Activated T-helper 2 cell treated with anti-CD3 and anti-CD28 coated beads, Interferon-gamma antibody, Interleukin-2, Interleukin-4, amounts not matched to agents 10 μg/mL and 5 μg/mL and 100 μg/mL, durations not matched to agents 14 hours and 24 hours and 36 hours (primary cell): ENCODE measurements at regions not wholly inside any gene's neighbourhood (a gene's known extent, or its start where the extent isn't known, plus 50 kb on each side); places are given as distances from the start of the nearest gene placed in this dataset.

Experiments
- DNase-seq: peaks from one replicate; pipeline ENCODE4 v3.0.0; 2021; ENCODE audit warnings: low spot score
- H3K27ac Mint-ChIP-seq: one replicate; pipeline ENCODE4 v1.8.0; 2021; ENCODE audit warnings: mixed read lengths
- H3K27me3 Mint-ChIP-seq: one replicate; pipeline ENCODE4 v1.8.0; 2021; ENCODE audit warnings: low read depth, mixed read lengths
- H3K36me3 Mint-ChIP-seq: one replicate; pipeline ENCODE4 v1.8.0; 2021; ENCODE audit warnings: low read depth, mixed read lengths
- H3K4me1 Mint-ChIP-seq: one replicate; pipeline ENCODE4 v1.8.0; 2021; ENCODE audit warnings: low read depth, mixed read lengths
- H3K4me3 Mint-ChIP-seq: one replicate; pipeline ENCODE4 v1.8.0; 2021; ENCODE audit warnings: low read depth, mild to moderate bottlenecking, moderate library complexity, mixed read lengths
- H3K9me3 Mint-ChIP-seq: one replicate; pipeline ENCODE4 v1.8.0; 2021; ENCODE audit warnings: mixed read lengths
- intact Hi-C: fragments of 100-400 bp; cut with micrococcal nuclease; formaldehyde crosslinking; loops from one replicate; pipeline ENCODE4 v1.15.1; 2023

DNA sequence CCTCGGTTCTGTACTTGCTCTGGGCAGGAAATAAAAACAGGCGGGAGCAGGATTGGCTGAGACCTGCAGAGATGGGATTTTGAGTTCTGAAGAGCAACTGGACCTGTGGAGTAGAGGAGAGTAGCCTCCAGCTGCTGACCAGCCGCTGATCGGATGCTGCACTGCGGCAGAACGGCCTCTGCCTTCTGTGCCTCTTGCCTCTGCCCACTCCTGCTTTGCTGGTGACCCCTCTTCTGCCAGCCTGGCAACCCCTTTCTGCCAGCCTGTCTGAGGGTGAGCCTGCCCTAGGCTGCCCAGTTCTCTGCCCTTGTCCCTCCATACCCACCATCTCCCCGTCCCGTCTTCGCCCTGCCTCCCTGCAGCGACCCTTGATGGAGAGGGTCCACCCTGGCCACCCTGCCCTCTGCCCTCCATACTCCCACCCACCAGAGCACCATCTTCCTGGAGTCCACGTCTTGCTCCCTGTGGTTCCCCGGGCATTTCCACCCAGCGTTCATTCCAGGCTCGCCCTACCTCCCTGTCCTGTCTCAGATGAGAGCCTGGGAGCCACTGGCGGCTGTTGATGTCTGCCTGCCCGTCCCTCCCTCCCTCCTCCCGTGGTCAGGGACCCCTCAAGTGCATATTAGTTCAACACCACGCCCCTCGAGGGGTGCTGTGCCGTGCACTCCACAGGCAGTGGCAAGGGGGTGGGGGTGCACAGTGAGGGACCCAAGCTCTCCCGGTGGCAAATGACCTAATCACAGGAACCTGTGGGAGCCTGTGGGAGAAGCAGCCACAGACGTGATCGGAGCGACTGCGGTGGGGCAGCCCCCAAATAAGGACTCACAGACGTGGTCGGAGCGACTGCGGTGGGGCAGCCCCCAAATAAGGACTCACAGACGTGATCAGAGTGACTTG, 863.3 kb downstream of the TBC1D22A start:
- no peak overlapping the region for H3K4me3 Mint-ChIP-seq
- no peaks in the 10 kb centered on the region for H3K4me1 Mint-ChIP-seq
- intact Hi-C loops = no loop called here
- no peaks in the 10 kb centered on the region for H3K36me3 Mint-ChIP-seq
- no peak for DNase-seq
- no peak overlapping the region for H3K27ac Mint-ChIP-seq
- H3K9me3 Mint-ChIP-seq = no peaks in the 10 kb centered on the region
- H3K27me3 Mint-ChIP-seq = no peaks in the 10 kb centered on the region

DNA sequence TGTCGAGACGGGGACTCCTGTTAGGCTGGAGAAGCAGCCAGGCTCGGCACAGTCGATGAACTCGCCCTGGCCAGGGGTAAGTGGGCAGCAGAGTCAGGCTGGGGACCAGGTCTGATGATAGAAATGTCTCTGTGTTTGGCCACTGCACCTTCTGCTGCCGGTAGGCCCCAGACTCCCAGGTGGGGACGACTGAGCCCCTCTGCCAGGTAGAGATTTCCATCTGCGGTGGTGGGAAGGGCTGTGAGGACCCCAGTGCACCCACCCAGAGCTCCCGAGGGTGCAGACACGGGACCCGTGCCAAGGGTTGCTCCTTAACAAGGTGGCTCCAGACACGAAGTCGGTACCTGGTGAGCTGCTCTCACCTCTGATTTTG, 862.5 kb downstream of the TBC1D22A start:
- no peaks in the 10 kb centered on the region for H3K9me3 Mint-ChIP-seq
- H3K27me3 Mint-ChIP-seq = no peaks in the 10 kb centered on the region
- no peak for DNase-seq
- H3K36me3 Mint-ChIP-seq = no peaks in the 10 kb centered on the region
- no peak overlapping the region for H3K4me3 Mint-ChIP-seq
- H3K27ac Mint-ChIP-seq = no peak overlapping the region
- intact Hi-C loops = no loop called here
- H3K4me1 Mint-ChIP-seq = no peaks in the 10 kb centered on the region

DNA sequence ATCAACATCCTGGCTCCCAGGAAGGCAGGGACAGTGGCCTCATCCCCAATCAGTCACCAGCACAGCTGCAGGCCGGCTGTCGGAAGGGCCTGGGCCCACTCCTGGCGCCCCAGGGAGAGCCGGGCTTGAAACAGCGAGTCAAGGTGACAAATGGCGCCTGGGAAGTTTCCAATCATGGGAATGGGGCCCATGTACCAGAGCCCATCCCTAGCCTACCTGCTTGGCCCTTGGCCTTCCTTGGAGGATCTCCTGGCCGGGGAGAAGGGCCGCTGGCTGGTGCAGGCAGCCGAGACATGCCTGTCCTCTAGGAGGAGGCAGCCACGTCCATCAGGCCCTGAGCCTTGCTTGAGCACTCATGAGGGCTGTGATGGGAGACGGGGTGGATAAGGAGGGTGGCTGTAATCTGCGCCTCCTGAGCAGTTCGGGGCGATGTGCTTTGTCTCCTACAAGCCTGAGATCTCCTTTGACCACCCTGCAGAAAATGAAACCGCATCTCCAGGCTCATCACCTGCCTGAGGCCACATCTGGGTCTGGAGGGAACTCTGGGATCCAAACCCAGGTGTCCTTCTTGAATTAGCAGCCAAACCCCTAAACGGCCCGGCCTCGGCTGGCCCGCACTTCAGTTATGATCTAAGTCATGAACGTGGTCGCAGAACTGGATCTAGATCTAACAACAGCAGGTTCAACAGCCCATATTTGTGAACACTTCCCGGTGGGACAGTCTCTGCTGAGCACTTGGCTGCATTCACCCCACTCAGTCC, 862.0 kb downstream of the TBC1D22A start:
- no peak overlapping the region for H3K27ac Mint-ChIP-seq
- H3K4me1 Mint-ChIP-seq = no peaks in the 10 kb centered on the region
- H3K36me3 Mint-ChIP-seq = no peaks in the 10 kb centered on the region
- no peak for DNase-seq
- no peaks in the 10 kb centered on the region for H3K9me3 Mint-ChIP-seq
- H3K27me3 Mint-ChIP-seq = no peaks in the 10 kb centered on the region
- no peak overlapping the region for H3K4me3 Mint-ChIP-seq
- intact Hi-C loops = no loop called here

DNA sequence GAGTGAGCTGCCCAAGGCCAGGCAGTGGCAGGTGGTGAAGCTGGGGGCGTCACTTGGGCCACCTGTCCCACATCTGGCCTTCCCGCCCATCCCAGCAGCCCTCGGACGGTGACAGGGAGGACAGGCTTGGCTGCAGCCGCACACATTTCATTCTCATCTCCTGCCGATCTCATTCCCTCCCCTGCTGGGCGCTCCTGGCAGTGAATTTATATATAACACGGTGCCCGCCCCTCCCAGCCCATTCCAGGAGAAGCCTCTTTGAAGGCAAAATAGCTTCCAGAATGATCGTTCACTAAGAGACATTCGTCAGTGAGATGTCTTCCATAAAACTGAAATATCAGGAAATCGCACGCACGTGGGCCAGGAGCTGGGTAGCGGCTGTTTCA, 861.3 kb downstream of the TBC1D22A start:
- intact Hi-C loops = no loop called here
- no peak overlapping the region for H3K27ac Mint-ChIP-seq
- no peak overlapping the region for H3K4me3 Mint-ChIP-seq
- DNase-seq = no peak
- H3K36me3 Mint-ChIP-seq = no peaks in the 10 kb centered on the region
- no peaks in the 10 kb centered on the region for H3K4me1 Mint-ChIP-seq
- H3K9me3 Mint-ChIP-seq = no peaks in the 10 kb centered on the region
- no peaks in the 10 kb centered on the region for H3K27me3 Mint-ChIP-seq

DNA sequence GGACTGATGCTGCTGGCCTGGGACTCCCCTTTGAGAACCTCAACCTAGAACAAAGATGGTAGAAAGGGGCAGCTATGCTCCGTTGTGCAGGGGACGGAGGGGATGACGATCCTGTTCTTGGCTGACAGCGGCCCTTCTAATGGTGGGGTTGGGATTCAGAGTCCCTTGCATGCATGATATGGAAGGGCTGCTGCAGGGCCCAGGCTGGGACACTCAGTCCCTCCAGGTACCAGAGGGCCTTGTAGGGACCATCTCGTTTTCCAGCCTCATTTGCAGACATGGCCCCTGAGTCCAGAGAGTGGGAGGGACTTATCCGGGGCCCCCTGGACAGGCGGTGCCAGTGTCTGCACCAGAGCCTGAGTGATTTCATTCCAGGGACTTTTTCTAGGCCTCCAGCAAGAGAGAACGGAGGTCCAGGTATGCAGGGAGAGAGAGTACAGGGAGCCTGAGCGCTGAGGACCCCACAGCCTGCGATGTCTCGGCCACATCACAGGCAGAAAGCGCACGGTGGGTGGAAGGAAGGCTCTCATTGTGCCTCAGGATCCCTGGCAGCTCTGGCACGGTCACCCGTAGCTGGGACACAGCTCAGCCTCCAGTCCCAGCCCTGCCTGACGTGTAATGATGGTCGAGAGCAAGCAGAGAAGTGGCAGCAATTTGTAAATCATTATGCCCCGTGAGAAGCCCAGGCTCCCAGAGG, 860.8 kb downstream of the TBC1D22A start:
- intact Hi-C loops = no loop called here
- no peak overlapping the region for H3K27ac Mint-ChIP-seq

DNA sequence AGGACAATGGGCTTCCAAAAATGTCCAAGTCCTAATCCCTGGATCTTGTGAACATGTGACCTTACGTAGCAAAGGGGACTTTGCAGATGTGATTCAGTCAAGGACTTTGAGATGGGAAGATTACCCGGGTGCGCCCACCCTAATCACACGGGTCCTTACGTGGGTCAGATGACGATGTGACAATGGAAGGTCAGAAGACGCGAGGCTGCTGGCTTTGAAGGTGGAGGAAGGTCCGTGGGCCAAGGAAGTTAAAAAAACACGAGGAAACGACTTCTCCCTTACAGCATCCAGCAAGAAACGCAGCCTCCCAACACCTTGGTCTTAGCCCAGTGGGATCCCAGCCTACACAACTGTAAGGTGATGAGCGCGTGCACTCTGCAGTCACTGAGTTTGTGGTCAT, 860.1 kb downstream of the TBC1D22A start:
- Mint-ChIP-seq H3K27ac (no peak overlapping the region), H3K36me3 (no peaks in the 10 kb centered on the region), H3K9me3 (no peaks in the 10 kb centered on the region), H3K4me3 (no peak overlapping the region), H3K27me3 (no peaks in the 10 kb centered on the region), H3K4me1 (no peaks in the 10 kb centered on the region)
- DNase-seq = no peak
- intact Hi-C loops = no loop called here

More for the DNA sequence above, 860.8 kb downstream of the TBC1D22A start:
- no peak for DNase-seq
- Mint-ChIP-seq H3K4me1 (no peaks in the 10 kb centered on the region), H3K4me3 (no peak overlapping the region), H3K9me3 (no peaks in the 10 kb centered on the region), H3K27me3 (no peaks in the 10 kb centered on the region), H3K36me3 (no peaks in the 10 kb centered on the region)

DNA sequence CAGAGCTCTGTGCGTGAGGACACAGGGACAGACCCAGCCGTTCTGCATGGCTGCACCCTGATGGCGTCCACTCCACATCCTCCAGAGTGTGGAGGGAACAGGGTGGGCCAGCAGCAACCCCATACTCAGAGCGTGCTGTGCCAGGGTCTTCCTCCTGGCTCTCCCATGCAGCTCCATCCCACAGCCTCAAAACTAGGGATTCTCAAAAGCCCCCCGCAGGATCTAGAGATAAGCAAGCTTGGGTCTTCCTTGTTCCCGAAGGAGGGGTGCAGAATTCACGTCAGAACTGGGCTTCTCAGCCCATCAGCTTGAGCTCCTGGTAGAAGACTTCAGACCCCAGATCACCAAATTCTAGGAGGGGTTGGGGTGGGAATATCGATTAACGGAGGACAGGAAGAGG, 858.8 kb downstream of the TBC1D22A start:
- DNase-seq = no peak
- H3K9me3 Mint-ChIP-seq = no peaks in the 10 kb centered on the region
- H3K4me1 Mint-ChIP-seq = no peaks in the 10 kb centered on the region
- H3K27me3 Mint-ChIP-seq = no peaks in the 10 kb centered on the region
- H3K27ac Mint-ChIP-seq = no peak overlapping the region
- no peaks in the 10 kb centered on the region for H3K36me3 Mint-ChIP-seq
- H3K4me3 Mint-ChIP-seq = no peak overlapping the region
- intact Hi-C loops = no loop called here

DNA sequence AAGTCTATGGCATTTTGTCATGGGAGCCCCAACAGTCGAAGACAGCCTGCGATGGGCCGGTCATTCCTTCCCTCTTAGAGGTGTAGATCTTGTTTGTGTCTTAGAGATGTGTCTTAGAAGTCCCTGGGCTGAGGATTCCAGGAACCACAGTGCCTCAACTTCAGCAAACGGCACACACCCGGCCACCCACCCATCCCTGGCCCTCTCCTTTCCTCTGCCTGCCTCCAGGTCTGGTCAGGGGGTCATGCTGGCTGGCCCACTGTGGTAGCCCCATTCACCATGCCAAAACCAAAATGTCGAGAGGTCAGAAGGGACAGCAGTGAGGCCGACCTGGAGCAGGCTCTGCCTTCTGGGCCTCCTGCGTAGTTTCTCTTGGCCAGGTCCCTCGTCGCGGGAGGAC, 857.9 kb downstream of the TBC1D22A start:
- no peak for DNase-seq
- H3K27ac Mint-ChIP-seq = no peak overlapping the region
- no peaks in the 10 kb centered on the region for H3K4me1 Mint-ChIP-seq
- no peaks in the 10 kb centered on the region for H3K9me3 Mint-ChIP-seq
- no peak overlapping the region for H3K4me3 Mint-ChIP-seq
- intact Hi-C loops = no loop called here
- H3K36me3 Mint-ChIP-seq = no peaks in the 10 kb centered on the region
- H3K27me3 Mint-ChIP-seq = no peaks in the 10 kb centered on the region

DNA sequence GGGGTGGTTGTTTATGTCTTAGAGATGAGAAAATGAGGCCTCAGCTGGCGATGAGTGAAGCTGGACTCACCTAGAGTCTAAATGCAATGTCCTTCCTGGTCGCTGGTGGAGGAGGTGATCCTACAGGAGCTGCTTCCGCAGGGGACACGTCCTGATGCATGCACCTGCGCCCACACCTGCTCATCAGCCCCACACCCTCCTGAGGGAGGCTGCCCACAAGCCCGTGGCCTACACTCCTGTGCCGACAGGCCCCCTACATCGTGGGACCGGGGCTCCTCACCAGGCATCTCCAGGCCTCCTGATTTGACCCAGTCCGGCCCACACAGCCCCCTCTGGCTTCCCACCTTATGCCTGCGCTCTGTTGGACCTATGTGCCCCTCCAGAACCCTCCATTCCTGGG, 857.2 kb downstream of the TBC1D22A start:
- H3K27ac Mint-ChIP-seq = no peak overlapping the region
- intact Hi-C loops = no loop called here

DNA sequence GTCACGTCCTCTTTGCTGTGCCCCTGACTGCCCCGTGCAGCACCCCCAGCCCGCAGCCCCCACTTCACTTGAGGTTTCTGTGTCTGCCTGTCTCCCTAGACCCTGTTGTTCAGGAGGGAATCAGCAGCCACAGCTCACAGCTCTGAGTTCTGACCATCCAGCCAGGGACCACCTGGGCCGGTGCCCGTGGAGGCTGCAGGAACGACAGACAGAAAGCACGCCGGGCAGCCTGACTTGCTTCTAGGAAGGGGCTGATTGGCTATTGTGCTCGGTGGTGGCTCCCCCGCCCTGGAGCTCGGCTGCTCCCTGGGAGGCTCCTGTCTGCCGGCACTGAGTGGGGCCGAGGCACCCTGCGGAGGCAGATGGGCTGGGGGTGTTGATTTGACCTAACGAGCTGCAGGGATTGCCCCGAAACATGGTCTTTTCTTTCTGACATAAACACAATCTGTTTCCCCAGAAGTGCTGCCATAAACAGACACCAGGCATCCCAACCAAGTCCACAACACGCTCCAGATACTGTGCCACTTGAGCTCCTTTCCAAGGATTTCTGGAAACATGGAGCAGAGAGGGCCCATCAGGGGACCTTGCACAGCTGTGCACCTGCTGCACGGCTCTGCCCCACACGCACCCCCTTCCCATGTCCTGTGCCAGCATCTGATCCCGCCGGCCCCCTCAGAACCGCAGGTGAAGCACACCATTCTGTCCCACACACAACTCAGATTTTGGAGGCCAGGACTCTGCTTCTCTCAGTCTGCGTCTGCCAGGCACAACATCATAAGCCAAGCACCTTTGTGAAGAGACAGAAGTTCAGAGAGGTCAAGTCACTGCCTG, 855.9 kb downstream of the TBC1D22A start:
- no peaks in the 10 kb centered on the region for H3K4me1 Mint-ChIP-seq
- no peaks in the 10 kb centered on the region for H3K27me3 Mint-ChIP-seq
- H3K27ac Mint-ChIP-seq = no peak overlapping the region
- intact Hi-C loops = no loop called here
- no peaks in the 10 kb centered on the region for H3K36me3 Mint-ChIP-seq
- no peak overlapping the region for H3K4me3 Mint-ChIP-seq
- no peak for DNase-seq
- H3K9me3 Mint-ChIP-seq = no peaks in the 10 kb centered on the region

More for the DNA sequence above, 857.2 kb downstream of the TBC1D22A start:
- Mint-ChIP-seq H3K27me3 (no peaks in the 10 kb centered on the region), H3K36me3 (no peaks in the 10 kb centered on the region), H3K9me3 (no peaks in the 10 kb centered on the region), H3K4me1 (no peaks in the 10 kb centered on the region), H3K4me3 (no peak overlapping the region)
- DNase-seq = no peak

DNA sequence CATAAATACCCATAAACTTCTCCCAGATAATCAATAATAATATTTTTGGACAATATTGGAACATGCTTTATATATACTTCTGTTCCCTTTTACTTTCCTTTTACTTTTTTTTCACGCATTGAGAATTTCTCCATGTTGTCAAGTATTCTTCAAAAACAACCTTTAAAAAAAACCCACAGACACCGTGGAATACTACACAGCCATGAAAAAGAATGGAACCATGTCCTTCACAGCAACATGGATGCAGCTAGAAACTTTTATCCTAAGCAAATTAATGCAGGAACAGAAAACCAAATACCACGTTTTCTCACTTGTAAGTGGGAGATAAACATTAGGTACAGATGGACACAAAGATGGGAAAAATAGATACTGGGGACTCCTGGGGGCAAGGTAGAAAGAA, 854.7 kb downstream of the TBC1D22A start:
- no peak for DNase-seq
- Mint-ChIP-seq H3K4me1 (no peaks in the 10 kb centered on the region), H3K36me3 (no peaks in the 10 kb centered on the region), H3K27ac (no peak overlapping the region), H3K4me3 (no peak overlapping the region), H3K9me3 (no peaks in the 10 kb centered on the region), H3K27me3 (no peaks in the 10 kb centered on the region)
- intact Hi-C loops = no loop called here

DNA sequence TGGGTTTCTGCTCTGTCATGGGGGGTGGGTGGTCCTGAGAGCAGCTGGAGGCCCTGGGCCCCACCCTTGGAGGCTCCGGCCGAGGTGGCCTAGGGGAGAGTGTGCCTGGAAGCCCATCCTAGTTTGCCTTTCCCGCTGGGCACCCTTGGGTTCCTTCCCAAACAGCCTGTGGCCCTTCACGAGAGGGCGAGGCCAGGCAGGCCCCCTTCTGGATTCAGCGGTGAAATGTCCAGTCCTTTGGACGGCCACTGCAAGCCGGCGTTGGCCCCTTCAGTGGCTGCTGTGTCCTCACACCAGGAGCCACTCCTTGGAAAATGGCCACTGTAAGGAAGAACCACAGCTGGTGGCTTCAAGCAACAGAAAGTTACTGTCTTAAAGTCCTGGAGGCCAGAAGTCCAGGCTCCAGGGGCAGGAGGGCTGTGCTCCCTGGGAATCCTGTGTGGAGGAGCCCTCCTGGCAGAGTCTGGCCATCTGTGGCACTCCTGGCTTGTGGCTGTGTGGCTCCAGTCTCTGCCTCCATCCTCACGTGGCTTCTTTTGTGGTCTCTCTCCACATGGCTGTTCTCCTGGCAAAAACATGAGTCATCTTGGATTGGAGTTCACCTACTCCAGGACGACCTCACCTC, 854.1 kb downstream of the TBC1D22A start:
- Mint-ChIP-seq H3K9me3 (no peaks in the 10 kb centered on the region), H3K4me3 (no peak overlapping the region), H3K27me3 (no peaks in the 10 kb centered on the region), H3K36me3 (no peaks in the 10 kb centered on the region), H3K4me1 (no peaks in the 10 kb centered on the region), H3K27ac (no peak overlapping the region)
- intact Hi-C loops = no loop called here
- no peak for DNase-seq
